Mesendoderm (in vitro differentiated cells): ENCODE measurements at regions not wholly inside any gene's neighbourhood (a gene's known extent, or its start where the extent isn't known, plus 50 kb on each side); places are given as distances from the start of the nearest gene placed in this dataset.

Experiments used
- DNase-seq: peaks from one replicate; pipeline ENCODE4 v3.0.0; 2013
- H2AK5ac ChIP-seq: 2 replicates; pipeline ENCODE4 v1.6.1; 2013; ENCODE audit warnings: low read length, inconsistent platforms
- H2BK120ac ChIP-seq: 2 replicates; pipeline ENCODE4 v1.6.1; 2013; ENCODE audit warnings: low read depth, mild to moderate bottlenecking, low read length, moderate library complexity, mixed read lengths
- H2BK15ac ChIP-seq: replicated peaks from 2 replicates; pipeline ENCODE4 v1.6.1; 2013; ENCODE audit warnings: low read depth, mild to moderate bottlenecking, moderate library complexity
- H2BK5ac ChIP-seq: 2 replicates; pipeline ENCODE4 v1.6.1; 2013; ENCODE audit warnings: low read length, inconsistent platforms
- H3K18ac ChIP-seq: 2 replicates; pipeline ENCODE4 v1.6.1; 2013; ENCODE audit warnings: mild to moderate bottlenecking, low read length, mixed read lengths
- H3K23ac ChIP-seq: one replicate; pipeline ENCODE4 v1.6.1; 2013; ENCODE audit warnings: low read length
- H3K27ac ChIP-seq: 2 replicates; pipeline ENCODE4 v1.5.1; 2013; ENCODE audit warnings: low read depth, mild to moderate bottlenecking, inconsistent platforms, low read length, moderate library complexity
- H3K27me3 ChIP-seq: 2 replicates; pipeline ENCODE4 v1.6.1; 2013; ENCODE audit warnings: low read length, control low read depth, mild to moderate bottlenecking, inconsistent platforms; ENCODE audit not compliant: insufficient read depth, poor library complexity
- H3K36me3 ChIP-seq: 2 replicates; pipeline ENCODE4 v1.6.1; 2013; ENCODE audit warnings: low read length, inconsistent platforms; ENCODE audit not compliant: control insufficient read depth, insufficient read depth
- H3K4ac ChIP-seq: one replicate; pipeline ENCODE4 v1.6.1; 2013; ENCODE audit warnings: low read depth, mild to moderate bottlenecking, low read length, moderate library complexity
- H3K4me1 ChIP-seq: 2 replicates; pipeline ENCODE4 v1.6.1; 2013; ENCODE audit warnings: low read depth, low read length, inconsistent platforms; ENCODE audit not compliant: control insufficient read depth
- H3K4me2 ChIP-seq: 2 replicates; pipeline ENCODE4 v1.6.1; 2013; ENCODE audit warnings: low read length
- H3K4me3 ChIP-seq: 2 replicates; pipeline ENCODE4 v1.5.1; 2013; ENCODE audit warnings: mild to moderate bottlenecking, low read length
- H3K56ac ChIP-seq: one replicate; pipeline ENCODE4 v1.6.1; 2013; ENCODE audit warnings: low read length
- H3K79me1 ChIP-seq: 2 replicates; pipeline ENCODE4 v1.6.1; 2013; ENCODE audit warnings: low read length, inconsistent platforms
- H3K79me2 ChIP-seq: 2 replicates; pipeline ENCODE4 v1.6.1; 2013; ENCODE audit warnings: mild to moderate bottlenecking, low read length; ENCODE audit not compliant: control insufficient read depth, insufficient read depth
- H3K9ac ChIP-seq: 2 replicates; pipeline ENCODE4 v1.6.1; 2013; ENCODE audit warnings: low read length, inconsistent platforms
- H4K5ac ChIP-seq: one replicate; pipeline ENCODE4 v1.6.1; 2013; ENCODE audit warnings: low read length
- H4K8ac ChIP-seq: one replicate; pipeline ENCODE4 v1.6.1; 2013; ENCODE audit warnings: low read depth, mild to moderate bottlenecking, control low read depth, low read length, moderate library complexity
- WGBS: extraction: QIAGEN DNeasy Blood & Tissue Kit; methylation state at CpG from one replicate; pipeline ENCODE4 v1.1.7; 2013; ENCODE audit warnings: low lambda C conversion rate, missing lambda C conversion rate; ENCODE audit not compliant: insufficient coverage; ENCODE audit errors: extremely low coverage; 5-methylcytosine and 5-hydroxymethylcytosine counted together

DNA sequence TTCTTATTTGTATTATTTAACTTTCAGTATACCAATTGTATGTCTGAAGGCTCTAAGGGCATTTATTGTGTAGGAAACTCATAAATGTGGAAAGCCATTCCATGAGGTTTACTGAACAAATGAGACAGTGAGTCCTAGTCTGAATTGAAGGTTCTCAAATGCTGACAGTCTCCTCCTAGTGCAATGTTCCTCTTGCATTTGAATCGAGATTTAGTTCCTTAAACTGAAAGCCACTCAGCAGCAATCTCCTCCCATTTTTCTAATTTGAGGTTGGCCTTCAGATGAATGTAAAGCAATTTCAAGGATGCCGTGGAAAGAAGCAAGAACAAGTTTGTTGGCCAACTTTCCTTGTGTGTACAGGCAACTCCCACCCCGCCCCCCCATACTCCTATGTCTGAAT, 493.2 kb upstream of the KLF4 start:
- Histone ChIP-seq H3K56ac (no peak overlapping the region), H2BK5ac (no peak overlapping the region), H3K9ac (no peak overlapping the region), H4K5ac (no peak overlapping the region), H3K27me3 (no peaks in the 10 kb centered on the region), H3K36me3 (no peaks in the 10 kb centered on the region), H4K8ac (no peak overlapping the region), H3K4me1 (no peaks in the 10 kb centered on the region), H2BK15ac (no peak overlapping the region), H3K4ac (no peak overlapping the region), H2BK120ac (no peak overlapping the region), H3K4me2 (no peak overlapping the region), H3K18ac (no peak overlapping the region), H2AK5ac (no peak overlapping the region), H3K27ac (no peak overlapping the region), H3K4me3 (no peak overlapping the region), H3K79me1 (no peaks in the 10 kb centered on the region), H3K79me2 (no peaks in the 10 kb centered on the region), H3K23ac (no peak overlapping the region)
- no peak for DNase-seq
- no CpG with 5 or more reads among the region's 3 CpGs for whole genome bisulfite sequencing

DNA sequence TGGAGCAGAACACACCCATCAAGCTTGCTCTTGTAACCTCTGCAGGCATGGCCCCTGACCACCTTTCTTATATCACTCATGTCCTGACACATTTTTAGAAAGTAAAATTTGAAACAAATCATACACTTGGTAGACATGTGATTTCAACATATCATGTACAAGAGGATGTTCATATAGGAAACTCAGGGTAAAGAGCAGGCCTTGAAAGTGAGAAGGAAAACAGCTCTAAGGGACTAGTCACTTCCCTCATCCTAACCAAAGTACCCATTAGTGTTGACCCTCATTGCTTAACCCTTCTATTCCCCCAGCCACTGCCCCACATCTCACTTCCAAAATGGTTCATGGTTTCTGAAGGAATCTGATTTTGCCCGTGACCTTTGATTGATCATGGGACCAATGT, 492.4 kb upstream of the KLF4 start:
- Histone ChIP-seq H2BK120ac (no peak overlapping the region), H3K23ac (no peak overlapping the region), H3K36me3 (no peaks in the 10 kb centered on the region), H3K18ac (no peak overlapping the region), H2BK5ac (no peak overlapping the region), H3K9ac (no peak overlapping the region), H3K79me1 (no peaks in the 10 kb centered on the region), H4K8ac (no peak overlapping the region), H3K4me3 (no peak overlapping the region), H3K27me3 (no peaks in the 10 kb centered on the region), H3K56ac (no peak overlapping the region), H3K4me1 (no peaks in the 10 kb centered on the region), H2AK5ac (no peak overlapping the region), H3K79me2 (no peaks in the 10 kb centered on the region), H3K27ac (no peak overlapping the region), H2BK15ac (no peak overlapping the region), H4K5ac (no peak overlapping the region), H3K4me2 (no peak overlapping the region), H3K4ac (no peak overlapping the region)
- DNase-seq, result no peak
- WGBS, result no CpG with 5 or more reads among the region's 1 CpG

DNA sequence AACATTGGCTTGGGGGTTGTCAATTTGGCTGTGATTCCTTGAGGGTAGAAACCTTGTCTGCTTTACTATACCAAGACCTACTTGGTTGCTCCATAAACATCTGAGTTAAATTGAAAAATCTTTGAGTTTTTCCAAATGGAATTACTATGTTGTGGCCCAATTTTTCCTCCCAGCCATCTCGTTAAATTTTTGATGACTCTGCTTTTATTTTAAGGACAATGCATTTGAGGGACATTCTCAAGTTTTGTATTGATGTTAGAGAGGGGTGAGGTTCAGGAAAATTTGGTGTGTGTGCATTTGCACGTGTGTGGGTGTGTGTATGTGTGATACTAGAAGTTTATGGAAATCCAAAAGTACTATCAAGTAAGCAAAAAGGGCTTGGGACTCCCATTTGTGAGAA, 491.4 kb upstream of the KLF4 start:
- H3K18ac ChIP-seq, result no peak overlapping the region
- no peak overlapping the region for H3K56ac ChIP-seq
- H4K5ac ChIP-seq, result no peak overlapping the region
- H3K4me3 ChIP-seq, result no peak overlapping the region
- H3K79me1 ChIP-seq, result no peaks in the 10 kb centered on the region
- no peak overlapping the region for H2BK120ac ChIP-seq
- no peak overlapping the region for H3K27ac ChIP-seq
- H2BK15ac ChIP-seq, result no peak overlapping the region
- H3K4me1 ChIP-seq, result no peaks in the 10 kb centered on the region
- no peak overlapping the region for H3K4ac ChIP-seq
- no peak overlapping the region for H2BK5ac ChIP-seq
- no peak overlapping the region for H3K9ac ChIP-seq
- no peak overlapping the region for H4K8ac ChIP-seq
- no peaks in the 10 kb centered on the region for H3K79me2 ChIP-seq
- H2AK5ac ChIP-seq, result no peak overlapping the region
- H3K27me3 ChIP-seq, result no peaks in the 10 kb centered on the region
- no peak overlapping the region for H3K23ac ChIP-seq
- WGBS, result no CpG with 5 or more reads among the region's 2 CpGs
- no peaks in the 10 kb centered on the region for H3K36me3 ChIP-seq
- DNase-seq, result no peak
- no peak overlapping the region for H3K4me2 ChIP-seq

DNA sequence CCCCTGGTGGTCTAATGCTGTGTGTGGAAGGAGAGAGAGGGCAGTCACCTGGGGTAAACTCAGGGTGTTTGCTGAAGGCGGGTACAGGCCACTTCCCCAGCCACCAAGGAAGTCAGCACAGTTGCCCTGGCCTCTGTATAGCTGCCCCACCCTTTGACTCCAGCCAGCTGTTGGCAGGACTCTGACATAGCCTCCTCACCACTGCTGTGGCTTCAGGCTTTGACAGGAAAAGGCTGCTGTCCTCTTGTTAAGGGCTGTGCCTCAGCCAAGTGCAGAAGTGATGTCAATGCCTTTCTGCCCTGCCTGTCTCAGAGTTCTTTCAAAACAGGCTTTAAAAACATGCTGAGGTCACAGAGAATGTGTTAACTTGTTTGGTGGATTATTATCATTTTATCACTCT, 487.2 kb upstream of the KLF4 start:
- Histone ChIP-seq H2BK120ac (no peak overlapping the region), H3K4me3 (no peak overlapping the region), H3K27ac (no peak overlapping the region), H3K36me3 (no peaks in the 10 kb centered on the region), H3K18ac (no peak overlapping the region), H3K23ac (no peak overlapping the region), H4K8ac (no peak overlapping the region), H3K4me2 (no peak overlapping the region), H4K5ac (no peak overlapping the region), H3K4ac (no peak overlapping the region), H3K79me2 (no peaks in the 10 kb centered on the region), H3K79me1 (no peaks in the 10 kb centered on the region), H3K9ac (no peak overlapping the region), H2AK5ac (no peak overlapping the region), H3K27me3 (no peaks in the 10 kb centered on the region), H2BK5ac (no peak overlapping the region), H3K56ac (no peak overlapping the region), H2BK15ac (no peak overlapping the region), H3K4me1 (no peaks in the 10 kb centered on the region)
- no CpG with 5 or more reads among the region's 1 CpG for WGBS
- no peak for DNase-seq

DNA sequence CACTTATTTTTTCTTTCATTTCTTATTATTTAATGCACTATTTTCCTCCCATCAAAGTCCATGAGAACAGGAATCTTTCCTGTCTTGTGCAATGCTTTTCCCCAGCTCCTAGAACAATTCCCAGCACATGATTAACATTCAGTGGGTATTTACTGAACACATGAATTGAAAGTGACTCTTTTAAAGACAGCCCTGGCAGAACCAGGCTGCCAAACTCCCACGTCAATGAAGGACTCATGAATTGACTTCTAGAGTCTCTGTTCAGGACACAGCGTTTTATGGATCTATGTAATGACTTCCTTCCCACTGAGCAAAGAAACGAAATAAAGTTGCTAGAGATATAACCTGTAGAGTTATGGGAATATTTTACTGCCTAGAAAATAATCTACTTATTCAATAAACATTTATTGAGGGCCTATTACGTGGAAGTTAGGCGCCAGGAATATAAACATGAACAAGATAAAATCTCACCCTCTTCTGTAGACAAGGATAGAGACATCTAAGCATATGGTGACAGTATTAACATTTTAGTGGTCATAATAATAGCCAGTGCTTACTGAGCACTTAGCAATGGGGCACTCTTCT, 485.9 kb upstream of the KLF4 start:
- Histone ChIP-seq H3K18ac (no peak overlapping the region), H2AK5ac (no peak overlapping the region), H3K4me1 (no peaks in the 10 kb centered on the region), H3K4me3 (no peak overlapping the region), H2BK15ac (no peak overlapping the region), H3K23ac (no peak overlapping the region), H4K5ac (no peak overlapping the region), H2BK120ac (no peak overlapping the region), H3K79me1 (no peaks in the 10 kb centered on the region), H3K56ac (no peak overlapping the region), H3K36me3 (no peaks in the 10 kb centered on the region), H3K4me2 (no peak overlapping the region), H4K8ac (no peak overlapping the region), H3K4ac (no peak overlapping the region), H3K9ac (no peak overlapping the region), H2BK5ac (no peak overlapping the region), H3K79me2 (no peaks in the 10 kb centered on the region), H3K27ac (no peak overlapping the region), H3K27me3 (no peaks in the 10 kb centered on the region)
- no CpG with 5 or more reads among the region's 5 CpGs for WGBS
- no peak for DNase-seq

DNA sequence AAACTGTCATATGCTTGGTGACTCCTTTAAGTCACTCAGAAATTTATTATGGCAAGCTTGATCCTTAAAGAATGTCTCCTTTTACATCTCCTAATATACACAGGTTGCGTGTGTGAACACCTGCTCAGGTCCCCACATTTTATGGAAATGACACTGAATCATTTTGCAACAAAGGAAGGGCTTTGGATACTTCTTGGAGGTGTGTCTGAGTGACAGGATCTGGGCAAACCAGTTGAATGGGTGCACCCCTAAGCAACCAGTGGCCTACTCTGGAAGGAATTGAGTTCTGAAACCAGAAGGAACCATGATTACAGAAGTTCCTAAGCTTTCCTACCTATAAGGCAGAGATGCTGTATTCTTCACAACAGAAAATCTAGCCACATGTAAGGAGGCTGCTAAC, 483.9 kb upstream of the KLF4 start:
- Histone ChIP-seq H3K27ac (no peak overlapping the region), H4K5ac (no peak overlapping the region), H3K79me2 (no peaks in the 10 kb centered on the region), H3K23ac (no peak overlapping the region), H2BK5ac (no peak overlapping the region), H3K27me3 (no peaks in the 10 kb centered on the region), H4K8ac (no peak overlapping the region), H3K79me1 (no peaks in the 10 kb centered on the region), H3K9ac (no peak overlapping the region), H2AK5ac (no peak overlapping the region), H3K4me3 (no peak overlapping the region), H2BK15ac (no peak overlapping the region), H3K18ac (no peak overlapping the region), H3K56ac (no peak overlapping the region), H3K4ac (no peak overlapping the region), H3K4me1 (no peaks in the 10 kb centered on the region), H3K4me2 (no peak overlapping the region), H3K36me3 (no peaks in the 10 kb centered on the region), H2BK120ac (no peak overlapping the region)
- DNase-seq, result no peak
- WGBS, result no CpG with 5 or more reads among the region's 1 CpG
